GM21576 (cell line): ENCODE measurements at regions not wholly inside any gene's neighbourhood (a gene's known extent, or its start where the extent isn't known, plus 50 kb on each side); places are given as distances from the start of the nearest gene placed in this dataset.

Experiments used
- ATAC-seq: cut with Tn5 transposase; IDR thresholded peaks from one replicate; pipeline ENCODE4 v1.9.1; 2021; ENCODE audit warnings: mild to moderate bottlenecking, moderate library complexity; ENCODE audit not compliant: unreplicated experiment

GRCh38 chr6:8525370-8525769 is 90.0 kb upstream of the SLC35B3 start:
- no peak for ATAC-seq

GRCh38 chr6:8513174-8513573 is 77.8 kb upstream of the SLC35B3 start:
- ATAC-seq = no peak

DNA sequence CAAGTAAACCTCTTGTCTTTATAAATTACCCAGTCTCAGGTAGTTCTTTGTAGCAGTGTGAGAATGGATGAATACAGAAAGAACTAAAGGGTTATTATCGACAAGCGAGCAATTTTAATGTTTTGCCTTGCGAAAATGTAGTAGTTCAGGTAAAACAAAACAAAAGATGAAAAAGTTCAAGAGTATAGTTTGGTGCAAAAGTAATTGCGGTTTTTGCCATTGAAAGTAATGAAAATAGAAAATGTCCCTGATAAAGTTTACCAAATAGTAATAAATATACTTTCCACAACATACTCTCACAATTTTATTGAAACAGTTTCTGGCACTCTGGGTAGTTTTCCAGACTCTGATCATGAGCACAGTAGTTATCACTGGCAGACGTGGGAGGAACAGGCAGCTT is 71.9 kb upstream of the SLC35B3 start:
- no peak for ATAC-seq

DNA sequence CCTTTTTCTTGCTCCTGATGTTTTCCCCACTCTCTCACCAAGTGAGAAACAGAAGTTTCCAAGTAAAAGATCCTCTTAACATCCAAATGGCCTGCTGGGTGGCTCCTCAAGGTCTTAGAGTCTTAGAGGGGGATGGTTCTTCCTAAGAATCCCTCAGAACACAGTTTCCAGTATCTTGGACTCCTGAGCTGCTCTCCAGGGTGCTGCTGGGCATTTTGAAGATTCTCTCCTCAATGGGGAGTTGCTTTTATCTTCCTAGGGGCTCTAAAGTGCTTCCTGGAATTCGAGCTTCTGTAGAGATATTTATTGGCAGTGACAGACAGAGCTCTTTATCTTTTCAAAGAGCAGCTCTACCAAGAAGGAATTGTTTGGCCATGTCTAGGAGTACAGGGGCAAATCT is 70.8 kb upstream of the SLC35B3 start:
- no peak for ATAC-seq

DNA sequence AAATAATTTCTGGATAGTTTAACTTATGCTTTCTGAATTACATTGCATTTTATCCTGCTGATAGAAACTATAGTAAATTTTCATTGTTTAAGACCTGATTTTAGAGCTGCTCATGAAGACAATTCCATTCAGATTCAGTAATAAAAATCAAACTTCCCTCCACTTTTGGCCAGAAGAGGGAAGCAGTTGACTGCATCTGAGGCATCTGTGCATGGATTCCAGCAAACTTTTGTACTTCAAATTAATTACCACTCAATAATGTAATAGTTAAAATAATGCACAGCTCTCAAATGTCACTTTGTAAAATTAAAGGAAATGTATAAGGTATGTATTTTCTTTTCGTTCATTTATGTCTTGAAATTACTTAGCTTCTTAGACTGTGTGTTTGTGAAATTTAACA is 64.2 kb upstream of the SLC35B3 start:
- no peak for ATAC-seq

DNA sequence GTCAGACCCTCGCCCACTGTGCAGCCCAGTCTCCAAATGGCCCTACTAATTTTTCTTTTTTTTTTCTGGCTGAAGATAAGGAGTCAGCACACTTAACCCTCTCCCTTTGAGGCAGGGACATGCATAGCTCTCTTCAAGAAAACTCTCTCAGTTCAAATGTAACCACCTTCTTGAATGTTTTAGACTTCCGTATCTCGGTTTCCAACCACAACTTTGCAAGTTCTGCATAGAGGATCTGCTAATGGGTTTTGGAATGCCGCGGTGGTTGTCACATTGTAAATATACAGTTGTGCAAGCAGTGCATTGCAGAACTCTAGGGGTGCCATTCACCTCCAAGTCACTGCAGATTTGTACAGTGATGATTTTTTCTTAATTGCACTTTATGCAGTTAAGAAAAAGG is 59.4 kb upstream of the SLC35B3 start:
- ATAC-seq = no peak

DNA sequence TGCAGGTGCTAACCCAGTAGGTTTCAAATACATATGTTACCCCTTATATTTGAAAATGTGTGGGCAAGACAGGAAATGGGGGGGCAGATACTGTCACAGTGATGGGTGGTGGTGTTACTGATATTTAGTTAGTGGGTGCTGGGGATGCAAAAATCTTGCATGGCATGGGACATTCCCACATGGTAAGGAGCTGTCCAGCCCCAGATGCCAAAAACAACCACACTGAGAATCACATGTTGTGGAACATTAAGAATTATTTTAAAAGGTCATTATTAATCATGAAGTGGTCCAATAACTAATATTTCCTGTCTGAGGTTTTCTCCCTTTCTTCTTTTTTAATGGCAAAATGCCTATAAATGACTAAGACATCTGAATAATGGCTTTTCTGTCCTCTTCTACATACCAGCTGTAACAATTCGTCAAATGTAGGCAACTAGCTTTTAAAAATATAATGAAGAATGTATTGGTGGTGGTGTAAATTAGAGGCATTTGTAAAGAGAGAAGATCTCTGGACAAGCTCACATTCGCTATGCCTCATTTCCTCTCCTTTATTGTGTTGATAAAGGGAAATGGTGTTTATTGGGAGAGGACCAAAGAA is 57.3 kb upstream of the SLC35B3 start:
- no peak for ATAC-seq
